ENCODE measurements at regions not wholly inside any gene's neighbourhood (a gene's known extent, or its start where the extent isn't known, plus 50 kb on each side); places are given as distances from the start of the nearest gene placed in this dataset.

- intact Hi-C loops (cut with DNase I) = no loop called here
- no peak overlapping the region for H3K27ac ChIP-seq
- no peak for TF ChIP-seq CTCF (IDR thresholded peaks at IDR 0.05)
Measured at GRCh38 chr4:62914758-62915157, 1494.5 kb downstream of the TECRL start.

GRCh38 chr4:62913065-62913464, 1496.2 kb downstream of the TECRL start:
- intact Hi-C loops (cut with DNase I) = no loop called here
- DNase-seq (no peak), ATAC-seq (no peak)
- Histone ChIP-seq H3K27me3 (ENCODE audit: low read depth) (no peaks in the 10 kb centered on the region), H3K27ac (no peak overlapping the region), H3K36me3 (no peaks in the 10 kb centered on the region), H3K4me3 (no peak overlapping the region), H3K4me1 (no peaks in the 10 kb centered on the region), H3K9me3 (no peaks in the 10 kb centered on the region)
- TF ChIP-seq CTCF (IDR thresholded peaks at IDR 0.05) = no peak

More at GRCh38 chr4:62914758-62915157, 1494.5 kb downstream of the TECRL start:
- Histone ChIP-seq H3K4me3 (no peak overlapping the region), H3K9me3 (no peaks in the 10 kb centered on the region), H3K4me1 (no peaks in the 10 kb centered on the region), H3K36me3 (no peaks in the 10 kb centered on the region), H3K27me3 (ENCODE audit: low read depth) (no peaks in the 10 kb centered on the region)
- DNase-seq (no peak), ATAC-seq (no peak)

- no peak for ATAC-seq
- DNase-seq = no peak
- Histone ChIP-seq H3K4me1 (no peaks in the 10 kb centered on the region), H3K36me3 (no peaks in the 10 kb centered on the region), H3K4me3 (no peak overlapping the region), H3K9me3 (no peaks in the 10 kb centered on the region), H3K27ac (no peak overlapping the region), H3K27me3 (ENCODE audit: low read depth) (no peaks in the 10 kb centered on the region)
- intact Hi-C loops (cut with DNase I) = no loop called here
- no peak for TF ChIP-seq CTCF (IDR thresholded peaks at IDR 0.05)
Measured at GRCh38 chr4:62912531-62912930, 1496.7 kb downstream of the TECRL start.

- Histone ChIP-seq H3K36me3 (no peaks in the 10 kb centered on the region), H3K4me1 (no peaks in the 10 kb centered on the region), H3K9me3 (no peaks in the 10 kb centered on the region), H3K4me3 (no peak overlapping the region), H3K27me3 (ENCODE audit: low read depth) (no peaks in the 10 kb centered on the region), H3K27ac (no peak overlapping the region)
- no peak for TF ChIP-seq CTCF (IDR thresholded peaks at IDR 0.05)
- DNase-seq (no peak), ATAC-seq (no peak)
- intact Hi-C loops (cut with DNase I) = no loop called here
Measured at GRCh38 chr4:62909238-62909637, 1500.0 kb downstream of the TECRL start.

GRCh38 chr4:62901101-62901500, 1508.1 kb downstream of the TECRL start:
- no peaks in the 10 kb centered on the region for H3K9me3 ChIP-seq
- no peak overlapping the region for H3K4me3 ChIP-seq
- no peaks in the 10 kb centered on the region for H3K4me1 ChIP-seq
- ATAC-seq = no peak
- no peak overlapping the region for H3K27ac ChIP-seq
- intact Hi-C loops (cut with DNase I) = no loop called here
- no peaks in the 10 kb centered on the region for H3K27me3 ChIP-seq (ENCODE audit: low read depth)
- DNase-seq = no peak
- no peak for TF ChIP-seq CTCF (IDR thresholded peaks at IDR 0.05)
- no peaks in the 10 kb centered on the region for H3K36me3 ChIP-seq

Data from lower lobe of right lung (tissue), 2 donors.